ENCODE measurements at regions not wholly inside any gene's neighbourhood (a gene's known extent, or its start where the extent isn't known, plus 50 kb on each side); places are given as distances from the start of the nearest gene placed in this dataset.

DNA sequence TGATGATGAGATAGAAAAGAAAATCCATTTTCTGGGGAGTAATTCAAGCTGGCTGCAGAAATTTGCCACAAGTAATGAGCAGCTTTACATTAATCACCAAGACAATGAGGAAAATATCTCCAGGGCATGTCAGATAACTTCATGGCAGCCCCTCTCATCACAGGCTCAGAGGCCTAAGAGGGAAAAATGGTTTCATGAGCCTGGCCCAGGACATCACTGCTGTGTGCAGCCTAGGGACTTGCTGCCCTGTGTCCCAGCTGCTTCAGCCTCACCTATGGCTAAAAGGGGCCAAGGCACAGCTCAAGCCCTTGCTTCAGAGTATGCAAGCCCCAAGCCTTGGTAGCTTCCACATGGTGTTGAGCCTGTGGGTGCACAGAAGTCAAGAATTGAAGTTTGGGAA lies 161.7 kb downstream of the OPA1 start:
- peaks cover 9 to 23% (median 20%) of the 10 kb centered on the region in 5 donors for H3K9me3 Mint-ChIP-seq
- Histone ChIP-seq H3K4me3 (ENCODE audit: low read length) (no peak overlapping the region), H3K9me3 (ENCODE audit: low read length) (no peaks in the 10 kb centered on the region), H3K27me3 (ENCODE audit: insufficient read depth, low read length, poor library complexity, severe bottlenecking) (no peaks in the 10 kb centered on the region), H3K27ac (ENCODE audit: low read depth, low read length) (no peak overlapping the region), H3K36me3 (ENCODE audit: insufficient read depth, low read length) (no peaks in the 10 kb centered on the region), H3K4me1 (ENCODE audit: insufficient read depth, low read length) (no peaks in the 10 kb centered on the region)
- no peak overlapping the region for H3K4me3 Mint-ChIP-seq
- H3K27ac Mint-ChIP-seq, result no peak overlapping the region
- no peaks in the 10 kb centered on the region for H3K4me1 Mint-ChIP-seq
- peaks cover 0 to 3% (median 2%) of the 10 kb centered on the region in 3 donors for H3K36me3 Mint-ChIP-seq
- POLR2A ChIA-PET, result no interaction called here
- H3K27me3 Mint-ChIP-seq, result peaks cover 22 to 43% of the 10 kb centered on the region in 2 donors
- CTCF ChIA-PET, result no interaction called here
- DNase-seq, result no peak

DNA sequence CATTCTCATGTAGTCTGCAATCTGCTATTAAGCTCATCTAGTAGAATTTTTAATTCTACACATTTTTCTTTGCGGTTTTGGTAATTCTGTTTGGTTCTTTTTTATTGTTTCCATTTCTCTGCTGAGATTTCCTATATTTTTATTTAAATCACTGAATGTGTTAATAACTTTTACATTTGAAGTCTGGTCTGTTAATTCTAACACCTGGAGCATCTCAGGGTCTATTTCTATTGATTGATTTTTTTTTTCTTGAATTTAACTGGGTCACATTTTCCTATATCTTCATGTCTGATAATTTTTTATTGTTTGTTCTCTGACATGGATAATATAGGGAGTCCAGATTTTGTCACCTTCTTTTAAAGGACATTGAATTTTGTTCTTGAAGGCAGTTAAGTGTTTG lies 163.5 kb downstream of the OPA1 start:
- ChIA-PET POLR2A (no interaction called here), CTCF (no interaction called here)
- H3K36me3 ChIP-seq (ENCODE audit: insufficient read depth, low read length), result no peaks in the 10 kb centered on the region
- no peaks in the 10 kb centered on the region for H3K4me1 ChIP-seq (ENCODE audit: insufficient read depth, low read length)
- H3K27me3 ChIP-seq (ENCODE audit: insufficient read depth, low read length, poor library complexity, severe bottlenecking), result no peaks in the 10 kb centered on the region
- H3K9me3 ChIP-seq (ENCODE audit: low read length), result no peaks in the 10 kb centered on the region
- H3K27ac ChIP-seq (ENCODE audit: low read depth, low read length), result no peak overlapping the region
- peaks cover 19 to 49% of the 10 kb centered on the region in 2 donors for H3K27me3 Mint-ChIP-seq
- H3K4me3 Mint-ChIP-seq, result no peak overlapping the region
- peaks cover 9 to 20% (median 19%) of the 10 kb centered on the region in 5 donors for H3K9me3 Mint-ChIP-seq
- H3K36me3 Mint-ChIP-seq, result peaks cover 0 to 3% (median 2%) of the 10 kb centered on the region in 3 donors
- H3K4me3 ChIP-seq (ENCODE audit: low read length), result no peak overlapping the region
- no peak for DNase-seq
- no peak overlapping the region for H3K27ac Mint-ChIP-seq
- no peaks in the 10 kb centered on the region for H3K4me1 Mint-ChIP-seq

DNA sequence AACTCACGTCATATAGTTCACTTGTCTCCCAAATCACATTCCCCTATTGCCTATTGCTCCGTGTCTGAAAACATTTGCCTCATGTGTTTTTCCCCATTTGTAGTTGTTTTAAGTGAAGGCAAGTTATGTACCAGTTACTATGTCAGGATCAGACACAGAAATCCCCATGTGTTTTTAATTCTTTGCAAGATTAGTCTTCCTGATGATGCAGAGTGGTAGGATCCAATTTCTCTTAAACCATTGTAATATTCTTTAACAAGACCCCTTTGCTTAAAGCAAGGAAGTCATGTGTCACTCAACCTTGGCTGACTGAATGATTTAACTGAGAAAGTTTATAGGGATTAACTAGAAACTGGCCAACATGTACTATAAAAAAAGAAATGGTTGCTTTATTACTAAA lies 164.4 kb downstream of the OPA1 start:
- no peak overlapping the region for H3K27ac Mint-ChIP-seq
- H3K4me1 Mint-ChIP-seq, result no peaks in the 10 kb centered on the region
- peaks cover 9 to 20% (median 19%) of the 10 kb centered on the region in 5 donors for H3K9me3 Mint-ChIP-seq
- H3K27me3 Mint-ChIP-seq, result peaks cover 19 to 41% of the 10 kb centered on the region in 2 donors
- H3K4me1 ChIP-seq (ENCODE audit: insufficient read depth, low read length), result no peaks in the 10 kb centered on the region
- CTCF ChIA-PET, result no interaction called here
- no peak for DNase-seq
- POLR2A ChIA-PET, result no interaction called here
- H3K36me3 ChIP-seq (ENCODE audit: insufficient read depth, low read length), result no peaks in the 10 kb centered on the region
- H3K27me3 ChIP-seq (ENCODE audit: insufficient read depth, low read length, poor library complexity, severe bottlenecking), result no peaks in the 10 kb centered on the region
- peaks cover 0 to 3% (median 0%) of the 10 kb centered on the region in 3 donors for H3K36me3 Mint-ChIP-seq
- no peak overlapping the region for H3K4me3 Mint-ChIP-seq
- H3K9me3 ChIP-seq (ENCODE audit: low read length), result no peaks in the 10 kb centered on the region
- no peak overlapping the region for H3K4me3 ChIP-seq (ENCODE audit: low read length)
- no peak overlapping the region for H3K27ac ChIP-seq (ENCODE audit: low read depth, low read length)

DNA sequence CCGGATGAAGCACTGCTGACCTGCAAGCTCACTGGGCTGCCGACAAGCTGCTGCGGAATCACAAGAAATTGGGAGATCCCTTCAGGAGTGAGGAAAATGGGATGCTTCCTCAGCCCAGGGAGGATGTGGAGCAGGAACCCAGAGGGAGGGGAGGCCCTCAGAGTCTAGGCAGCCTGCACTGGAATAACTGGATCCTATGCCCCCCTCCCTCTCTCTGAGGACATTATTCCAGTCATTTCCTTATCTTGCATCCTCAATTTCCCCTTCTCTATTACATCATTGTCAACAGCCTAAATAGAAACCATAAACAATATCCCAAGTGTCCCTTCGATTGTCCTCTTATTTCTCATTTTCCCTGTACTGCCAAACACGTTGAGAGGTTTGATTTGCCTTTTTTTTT lies 169.0 kb downstream of the OPA1 start:
- ChIA-PET CTCF (no interaction called here), POLR2A (no interaction called here)
- H3K36me3 Mint-ChIP-seq, result no peaks in the 10 kb centered on the region

DNA sequence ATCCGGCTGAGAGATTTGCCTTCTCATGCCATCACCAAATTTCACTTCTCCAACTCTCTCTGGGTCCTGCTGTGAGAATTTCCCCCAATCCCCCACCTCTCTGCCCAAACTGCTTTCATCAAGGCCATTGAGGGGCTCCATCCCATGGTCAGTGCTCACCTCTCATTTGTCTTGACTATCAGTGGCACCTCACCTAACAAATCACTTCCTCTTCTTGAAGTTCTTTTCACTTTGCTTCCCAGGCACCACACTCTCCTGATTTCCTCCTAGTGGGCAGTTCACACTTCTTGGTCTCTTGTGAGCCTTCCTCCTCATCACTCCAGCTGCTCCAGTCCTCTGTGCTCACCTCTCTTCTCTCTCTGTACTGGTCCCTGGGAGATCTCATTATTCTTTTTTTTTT lies 169.6 kb downstream of the OPA1 start:
- no peak for DNase-seq
- POLR2A ChIA-PET, result no interaction called here
- Histone ChIP-seq H3K36me3 (ENCODE audit: insufficient read depth, low read length) (no peaks in the 10 kb centered on the region), H3K9me3 (ENCODE audit: low read length) (no peaks in the 10 kb centered on the region), H3K27me3 (ENCODE audit: insufficient read depth, low read length, poor library complexity, severe bottlenecking) (no peaks in the 10 kb centered on the region), H3K27ac (ENCODE audit: low read depth, low read length) (no peak overlapping the region), H3K4me1 (ENCODE audit: insufficient read depth, low read length) (no peaks in the 10 kb centered on the region), H3K4me3 (ENCODE audit: low read length) (no peak overlapping the region)
- Mint-ChIP-seq H3K4me3 (no peak overlapping the region), H3K36me3 (no peaks in the 10 kb centered on the region), H3K27ac (no peak overlapping the region), H3K27me3 (peaks cover 2 to 29% of the 10 kb centered on the region in 2 donors), H3K4me1 (no peaks in the 10 kb centered on the region), H3K9me3 (peaks cover 0 to 7% (median 0%) of the 10 kb centered on the region in 5 donors)
- CTCF ChIA-PET, result no interaction called here

More for the DNA sequence above, 169.0 kb downstream of the OPA1 start:
- Mint-ChIP-seq H3K27ac (no peak overlapping the region), H3K9me3 (peaks cover 0 to 8% (median 6%) of the 10 kb centered on the region in 5 donors), H3K4me1 (no peaks in the 10 kb centered on the region), H3K4me3 (no peak overlapping the region), H3K27me3 (peaks cover 5 to 30% of the 10 kb centered on the region in 2 donors)
- no peak for DNase-seq
- no peaks in the 10 kb centered on the region for H3K4me1 ChIP-seq (ENCODE audit: insufficient read depth, low read length)
- H3K27me3 ChIP-seq (ENCODE audit: insufficient read depth, low read length, poor library complexity, severe bottlenecking), result no peaks in the 10 kb centered on the region
- H3K4me3 ChIP-seq (ENCODE audit: low read length), result no peak overlapping the region
- H3K36me3 ChIP-seq (ENCODE audit: insufficient read depth, low read length), result no peaks in the 10 kb centered on the region
- H3K9me3 ChIP-seq (ENCODE audit: low read length), result no peaks in the 10 kb centered on the region
- H3K27ac ChIP-seq (ENCODE audit: low read depth, low read length), result no peak overlapping the region

DNA sequence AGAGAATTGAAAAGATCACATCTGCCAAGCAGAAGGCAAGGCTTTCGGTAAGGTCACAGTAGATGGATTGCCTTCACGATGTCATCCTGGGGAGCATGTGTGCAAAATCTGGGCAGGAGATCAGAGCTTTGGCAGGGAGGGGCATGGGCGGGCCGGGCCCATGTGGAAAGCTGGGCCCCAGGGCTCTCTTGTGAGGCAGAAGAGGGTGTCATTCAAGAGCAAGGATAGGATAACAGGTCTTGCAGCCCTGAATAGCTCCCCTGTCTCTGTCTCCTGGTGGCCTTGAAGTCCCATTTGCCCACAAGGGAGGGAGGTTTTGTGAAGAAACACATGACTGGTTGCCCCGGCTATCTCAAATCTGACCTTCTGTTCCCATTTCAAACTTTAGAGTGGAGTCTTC lies 172.0 kb downstream of the OPA1 start:
- H3K4me3 ChIP-seq (ENCODE audit: low read length), result no peak overlapping the region
- ChIA-PET CTCF (no interaction called here), POLR2A (no interaction called here)
- H3K27me3 Mint-ChIP-seq, result peaks cover 1 to 21% of the 10 kb centered on the region in 2 donors
- no peak overlapping the region for H3K27ac Mint-ChIP-seq
- DNase-seq, result no peak
- H3K27me3 ChIP-seq (ENCODE audit: insufficient read depth, low read length, poor library complexity, severe bottlenecking), result no peaks in the 10 kb centered on the region
- H3K36me3 Mint-ChIP-seq, result no peaks in the 10 kb centered on the region
- H3K4me1 Mint-ChIP-seq, result no peaks in the 10 kb centered on the region
- no peaks in the 10 kb centered on the region for H3K9me3 ChIP-seq (ENCODE audit: low read length)
- H3K9me3 Mint-ChIP-seq, result peaks cover 0 to 2% (median 0%) of the 10 kb centered on the region in 5 donors
- no peaks in the 10 kb centered on the region for H3K36me3 ChIP-seq (ENCODE audit: insufficient read depth, low read length)
- no peak overlapping the region for H3K27ac ChIP-seq (ENCODE audit: low read depth, low read length)
- no peaks in the 10 kb centered on the region for H3K4me1 ChIP-seq (ENCODE audit: insufficient read depth, low read length)
- H3K4me3 Mint-ChIP-seq, result no peak overlapping the region

DNA sequence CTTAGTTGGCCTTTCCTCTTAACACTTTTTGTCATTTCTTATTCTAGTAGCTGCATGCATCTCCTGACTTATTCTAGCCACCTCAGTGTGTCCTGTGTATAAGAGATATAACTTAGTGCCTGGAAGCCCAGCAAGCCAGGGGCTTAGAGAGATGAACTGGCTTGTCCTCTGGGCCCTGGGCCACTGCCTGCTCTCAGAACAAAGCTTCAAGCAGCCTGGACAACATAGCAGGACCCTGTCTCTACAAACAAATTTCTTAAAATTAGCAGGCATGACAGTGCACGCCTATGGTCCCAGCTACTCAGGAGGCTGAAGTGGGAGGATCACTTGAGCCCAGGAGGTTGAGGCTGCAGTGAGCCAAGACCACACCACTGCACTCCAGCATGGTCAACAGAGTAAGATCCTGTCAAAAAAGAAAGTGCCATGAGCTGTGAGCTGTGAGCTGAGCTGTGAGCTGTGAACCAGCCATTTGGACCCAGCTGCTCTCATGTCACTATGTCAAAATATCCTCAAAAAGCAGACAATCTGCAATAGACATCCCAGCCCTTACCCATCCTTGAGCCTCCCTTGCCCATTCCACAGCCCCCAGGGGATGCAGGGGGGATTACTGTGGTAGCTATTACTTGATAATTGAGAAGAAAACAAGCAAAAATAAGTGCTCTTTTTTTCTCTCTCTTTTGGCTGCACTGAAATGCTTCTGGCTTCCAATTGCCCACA lies 174.5 kb downstream of the OPA1 start:
- peaks cover 1 to 18% of the 10 kb centered on the region in 2 donors for H3K27me3 Mint-ChIP-seq
- DNase-seq, result no peak
- ChIA-PET CTCF (interaction anchor here (2.0 kb wide), 1 partner anchor 9 kb away, joined by 4 read pairs; no protein-coding TSS in a partner anchor), POLR2A (no interaction called here)
- Histone ChIP-seq H3K27ac (ENCODE audit: low read depth, low read length) (no peak overlapping the region), H3K36me3 (ENCODE audit: insufficient read depth, low read length) (no peaks in the 10 kb centered on the region), H3K9me3 (ENCODE audit: low read length) (no peaks in the 10 kb centered on the region), H3K4me3 (ENCODE audit: low read length) (no peak overlapping the region), H3K27me3 (ENCODE audit: insufficient read depth, low read length, poor library complexity, severe bottlenecking) (no peaks in the 10 kb centered on the region), H3K4me1 (ENCODE audit: insufficient read depth, low read length) (no peaks in the 10 kb centered on the region)
- H3K27ac Mint-ChIP-seq, result no peak overlapping the region
- peaks cover 0 to 2% (median 0%) of the 10 kb centered on the region in 5 donors for H3K9me3 Mint-ChIP-seq
- H3K4me1 Mint-ChIP-seq, result no peaks in the 10 kb centered on the region
- no peak overlapping the region for H3K4me3 Mint-ChIP-seq
- no peaks in the 10 kb centered on the region for H3K36me3 Mint-ChIP-seq

DNA sequence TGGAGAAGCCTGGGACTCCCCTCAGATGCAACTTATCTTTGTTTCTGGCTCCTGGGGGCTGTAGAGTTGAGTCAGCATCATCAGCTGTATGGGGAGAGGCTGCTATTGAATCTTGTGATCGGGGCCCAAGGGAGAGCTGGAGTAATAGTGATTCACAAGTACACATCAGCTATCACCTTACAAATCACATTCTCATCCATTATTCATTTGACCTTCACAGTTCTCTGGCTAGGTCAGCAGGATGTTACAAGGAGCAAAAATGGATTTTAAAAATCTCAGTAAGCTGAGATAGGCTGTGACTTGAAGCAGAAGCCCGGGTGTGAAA lies 175.0 kb downstream of the OPA1 start:
- H3K36me3 ChIP-seq (ENCODE audit: insufficient read depth, low read length), result no peaks in the 10 kb centered on the region
- no peak overlapping the region for H3K27ac ChIP-seq (ENCODE audit: low read depth, low read length)
- Mint-ChIP-seq H3K4me3 (no peak overlapping the region), H3K4me1 (no peaks in the 10 kb centered on the region), H3K9me3 (peaks cover 0 to 2% (median 0%) of the 10 kb centered on the region in 5 donors), H3K36me3 (no peaks in the 10 kb centered on the region), H3K27ac (no peak overlapping the region), H3K27me3 (peaks cover 1 to 16% of the 10 kb centered on the region in 2 donors)
- no peaks in the 10 kb centered on the region for H3K4me1 ChIP-seq (ENCODE audit: insufficient read depth, low read length)
- POLR2A ChIA-PET, result no interaction called here
- H3K4me3 ChIP-seq (ENCODE audit: low read length), result no peak overlapping the region
- no peaks in the 10 kb centered on the region for H3K9me3 ChIP-seq (ENCODE audit: low read length)
- no peak for DNase-seq
- CTCF ChIA-PET, result interaction anchor here (2.0 kb wide), 1 partner anchor 10 kb away, joined by 4 read pairs; no protein-coding TSS in a partner anchor
- H3K27me3 ChIP-seq (ENCODE audit: insufficient read depth, low read length, poor library complexity, severe bottlenecking), result no peaks in the 10 kb centered on the region

Measured in CD8-positive, alpha-beta memory T cell (primary cell).